ENCODE measurements at regions not wholly inside any gene's neighbourhood (a gene's known extent, or its start where the extent isn't known, plus 50 kb on each side); places are given as distances from the start of the nearest gene placed in this dataset.
"Not testable (repeated sequence)": the region's sequence is repeated elsewhere in the genome, so short reads cannot be mapped to it uniquely, and the experiment has no call there.

DNA sequence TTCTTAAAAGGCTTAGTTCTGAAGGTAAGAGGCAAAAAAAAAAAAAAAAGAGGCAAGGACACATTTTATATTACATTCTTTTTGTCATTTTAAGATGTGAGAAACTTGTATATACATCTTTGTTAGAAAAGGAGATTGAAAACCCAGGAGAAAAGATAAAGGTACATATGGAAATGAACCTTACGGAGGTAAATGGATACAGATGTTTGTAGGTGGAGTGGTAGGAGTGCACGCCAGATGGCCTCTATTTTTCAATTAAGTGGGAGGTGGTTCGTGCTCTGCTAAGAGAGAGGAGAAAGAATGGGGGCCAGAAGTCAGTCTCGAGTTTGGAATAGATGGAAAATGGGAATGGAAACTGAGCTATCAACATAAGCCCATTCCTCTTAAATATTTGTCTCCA, 622.5 kb upstream of the GHITM start:
- DNase-seq (ENCODE audit: low read depth): no peak

DNA sequence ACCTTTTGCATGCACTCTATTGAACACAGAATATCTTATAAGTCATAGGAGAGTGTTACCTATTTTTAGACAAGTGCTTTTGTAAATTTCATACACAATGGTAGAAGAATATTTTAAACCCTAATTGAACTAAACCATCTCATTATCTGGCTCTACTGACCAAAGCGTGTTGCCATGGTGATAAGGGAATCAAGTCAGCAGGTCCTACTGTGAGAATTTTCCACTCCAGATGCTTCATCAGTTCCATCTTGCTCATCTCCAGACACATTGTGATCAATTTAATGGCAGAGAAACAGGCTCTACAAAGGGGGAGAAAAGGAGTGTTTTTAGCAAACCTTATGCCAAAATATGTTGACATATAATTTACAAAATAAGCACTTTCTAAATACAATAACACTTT, 621.9 kb upstream of the GHITM start:
- no peak for DNase-seq (ENCODE audit: low read depth)

DNA sequence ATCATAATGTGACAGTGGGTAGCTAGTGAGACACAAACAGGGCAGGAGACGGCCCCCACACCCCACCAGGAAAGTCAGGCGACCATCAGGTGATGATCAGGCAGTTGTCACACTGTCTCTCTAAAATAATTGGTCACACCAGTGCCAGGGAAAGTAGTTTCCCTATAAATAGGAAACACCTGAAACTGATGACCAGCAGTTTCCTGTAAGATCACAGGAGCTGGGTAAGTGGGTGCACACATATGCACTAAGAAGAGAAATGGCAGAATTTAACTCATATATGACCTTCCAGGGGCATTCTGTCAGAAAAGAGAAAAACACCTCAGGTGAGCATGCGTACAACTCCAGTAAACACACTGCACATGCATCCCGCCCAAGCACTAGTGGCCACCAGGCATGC, 620.5 kb upstream of the GHITM start:
- no peak for DNase-seq (ENCODE audit: low read depth)

DNA sequence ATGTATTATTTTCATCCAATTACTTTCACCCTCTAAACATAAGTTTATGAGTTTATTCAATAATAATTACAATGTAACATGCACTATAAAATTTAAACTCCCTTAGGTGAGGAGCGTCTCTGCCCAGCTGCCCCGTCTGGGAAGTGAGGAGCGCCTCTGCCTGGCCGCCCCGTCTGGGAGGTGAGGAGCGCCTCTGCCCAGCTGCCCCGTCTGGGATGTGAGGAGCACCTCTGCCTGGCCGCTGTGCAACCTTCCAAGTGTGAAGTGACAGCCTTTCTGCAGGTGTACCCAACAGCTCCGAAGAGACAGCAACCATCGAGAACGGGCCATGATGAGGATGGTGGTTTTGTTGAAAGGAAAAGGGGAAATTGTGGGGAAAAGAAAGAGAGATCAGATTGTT, 618.9 kb upstream of the GHITM start:
- DNase-seq (ENCODE audit: low read depth): not testable (repeated sequence)

DNA sequence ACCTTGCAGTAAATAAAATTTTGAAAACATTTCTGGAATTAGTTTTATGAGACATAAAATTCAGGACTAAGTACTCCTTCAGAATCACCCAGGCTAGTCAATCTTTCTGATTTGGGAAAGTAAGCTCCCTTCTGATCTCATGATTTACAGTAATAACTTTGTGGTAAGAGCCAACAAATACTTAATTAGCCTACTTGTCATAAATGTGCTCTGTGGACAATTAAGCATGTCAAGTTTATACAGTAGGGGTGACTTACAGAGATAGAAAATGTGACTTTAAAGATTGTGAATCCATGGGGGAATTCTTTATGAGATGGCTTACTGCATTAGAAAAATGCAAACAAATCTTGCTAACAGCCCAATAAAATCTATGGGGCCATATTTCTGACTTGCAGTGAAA, 616.9 kb upstream of the GHITM start:
- no peak for DNase-seq (ENCODE audit: low read depth)

DNA sequence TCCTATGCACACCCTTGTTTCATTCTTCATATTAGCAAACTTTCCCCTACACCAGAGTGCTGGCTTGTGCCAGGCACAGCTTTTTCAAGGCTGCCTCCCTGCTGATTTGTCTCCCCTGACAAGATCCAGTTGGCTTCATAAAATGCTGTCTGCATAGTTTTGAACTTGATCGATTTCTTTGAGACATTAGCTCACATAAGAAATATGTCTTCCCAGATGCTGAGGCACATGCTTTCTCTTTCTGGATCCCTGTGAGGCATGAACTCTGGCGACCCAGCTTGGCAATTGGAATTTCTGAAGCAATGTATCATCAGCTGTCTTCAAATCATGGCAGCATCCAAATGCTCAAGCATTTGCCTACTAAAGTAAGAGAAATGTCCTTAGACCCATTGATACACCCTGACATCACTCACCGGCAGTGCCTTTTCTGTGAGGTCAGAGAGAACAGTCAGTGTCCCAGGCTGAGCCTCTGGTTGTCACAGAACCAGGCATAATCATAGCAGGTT, 616.4 kb upstream of the GHITM start:
- DNase-seq (ENCODE audit: low read depth): no peak

DNA sequence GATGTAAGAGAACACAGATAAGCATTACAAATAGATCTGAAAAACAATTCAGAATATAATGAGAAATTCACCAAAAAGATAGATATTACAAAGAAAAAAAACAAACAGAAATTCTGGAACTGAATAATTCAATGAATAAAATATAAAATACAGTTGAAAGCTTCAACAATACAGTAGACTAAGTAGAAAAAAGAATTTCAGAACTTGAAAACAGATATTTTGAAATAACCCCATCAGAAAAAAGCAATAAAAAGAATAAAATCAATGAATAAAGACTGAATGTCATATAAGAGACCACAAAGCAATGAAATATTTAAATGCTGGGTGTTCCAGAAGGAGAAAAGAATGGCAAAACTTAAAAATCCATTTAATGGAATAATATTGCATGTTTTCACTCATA, 611.4 kb upstream of the GHITM start:
- no peak for DNase-seq (ENCODE audit: low read depth)

DNA sequence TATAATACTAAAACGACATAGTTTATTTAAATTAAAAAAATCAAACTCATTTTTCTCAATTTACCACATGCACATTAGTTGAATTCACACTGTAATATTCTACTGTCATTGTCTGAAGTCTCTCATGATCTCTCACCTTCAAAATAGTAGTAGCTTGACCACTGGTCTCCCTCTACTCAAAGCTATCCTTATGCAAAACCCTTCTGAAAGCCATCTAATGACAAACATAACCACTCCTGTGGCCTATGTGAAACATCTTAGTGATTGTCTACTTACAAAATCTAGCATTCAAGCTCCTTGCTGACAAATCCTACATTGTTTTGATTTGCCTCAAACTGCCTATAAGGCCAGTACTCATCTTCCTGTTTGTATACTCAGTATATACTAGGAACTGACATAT, 606.0 kb upstream of the GHITM start:
- no peak for DNase-seq (ENCODE audit: low read depth)

DNA sequence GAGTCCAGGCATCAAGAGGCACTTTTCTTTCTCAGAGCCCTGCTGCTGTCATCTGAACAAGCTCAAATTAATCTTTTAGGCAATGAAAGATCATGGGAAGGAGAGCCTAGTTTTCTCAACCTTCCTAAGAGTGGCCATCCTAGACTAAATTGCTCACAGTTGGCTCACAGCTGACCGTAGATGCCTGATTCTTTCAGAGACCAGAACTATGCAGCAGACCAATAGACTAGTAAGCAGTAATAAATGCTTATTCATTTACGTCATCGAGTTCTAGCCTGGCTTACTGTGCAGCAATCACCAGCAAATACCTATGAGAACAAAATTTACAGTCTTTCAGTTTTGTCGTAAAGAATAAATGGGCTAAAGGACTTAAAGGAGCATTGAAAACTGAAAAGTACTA, 602.9 kb upstream of the GHITM start:
- no peak for DNase-seq (ENCODE audit: low read depth)

DNA sequence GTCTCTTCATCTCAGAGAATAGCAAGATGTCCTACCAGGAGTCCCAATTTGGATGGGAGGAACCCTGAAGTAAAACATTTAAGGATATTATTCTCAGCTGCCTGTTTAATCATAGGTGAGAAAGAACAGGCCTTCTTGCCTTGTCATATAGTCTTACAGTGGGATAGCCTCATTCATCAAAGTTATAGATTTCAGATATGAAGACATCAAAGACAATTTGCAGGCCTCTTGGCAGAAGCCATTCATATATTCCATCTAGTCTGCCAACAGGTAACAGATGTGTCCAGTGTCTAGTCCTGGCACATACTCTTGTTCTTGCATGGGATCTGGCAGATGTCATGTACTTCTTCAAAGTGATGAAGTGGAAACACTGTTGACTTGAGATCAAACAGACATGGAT, 601.3 kb upstream of the GHITM start:
- DNase-seq (ENCODE audit: low read depth): no peak

DNA sequence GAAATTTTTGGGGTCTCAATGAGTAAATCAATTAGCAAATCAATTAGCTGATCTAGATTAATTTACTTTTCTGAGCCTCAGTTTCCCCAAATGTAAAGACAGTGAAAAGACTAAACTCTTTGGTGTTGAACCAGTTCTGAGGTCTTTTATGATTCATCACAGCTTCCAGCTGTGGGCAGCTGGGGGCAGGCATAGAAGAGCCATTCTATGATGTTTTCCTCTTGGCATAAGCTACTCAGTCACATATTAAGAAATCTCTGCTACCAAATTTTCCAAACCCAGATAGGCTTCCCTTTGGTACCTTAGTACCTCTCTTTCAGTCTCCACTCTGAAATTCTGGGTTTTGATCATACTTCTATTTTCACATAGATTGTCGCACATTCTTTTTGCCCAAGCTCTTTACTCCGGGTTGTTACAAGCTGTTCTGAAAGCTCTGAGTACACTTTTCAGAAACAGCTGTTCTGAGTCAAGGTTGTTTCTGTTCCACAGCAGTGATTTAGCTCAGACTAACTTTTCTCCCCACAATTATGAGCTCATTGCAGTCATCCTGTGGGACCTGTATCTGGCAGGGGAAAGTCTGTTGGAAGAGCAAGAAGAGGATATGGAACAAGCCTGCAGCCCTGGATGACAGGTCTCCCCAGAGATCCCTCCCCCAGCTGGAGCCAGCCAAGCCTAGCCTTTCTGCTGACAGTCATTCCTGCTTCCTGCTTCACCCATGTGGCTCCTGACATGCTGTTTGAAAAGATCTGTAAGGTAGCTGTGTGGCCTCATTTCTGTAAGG, 599.6 kb upstream of the GHITM start:
- DNase-seq (ENCODE audit: low read depth): no peak

DNA sequence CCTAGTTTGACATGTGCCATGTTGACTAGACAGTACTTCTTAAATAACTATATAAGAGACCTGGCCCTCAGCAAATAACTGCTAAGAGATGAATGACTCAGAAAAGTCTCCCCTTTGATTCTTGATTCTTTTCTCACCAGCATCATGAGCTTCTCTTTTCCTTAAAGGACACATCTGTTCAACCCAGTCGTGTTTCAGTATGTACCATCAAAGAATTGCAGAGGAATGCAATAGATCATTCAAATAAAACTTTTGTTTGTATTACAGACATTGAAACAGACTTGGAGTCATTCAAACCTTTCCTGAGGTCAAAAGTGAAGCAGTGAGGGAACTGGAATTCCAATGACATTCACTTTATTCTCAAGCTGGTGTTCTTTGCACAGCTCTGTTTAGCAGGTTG, 598.3 kb upstream of the GHITM start:
- DNase-seq (ENCODE audit: low read depth): no peak

DNA sequence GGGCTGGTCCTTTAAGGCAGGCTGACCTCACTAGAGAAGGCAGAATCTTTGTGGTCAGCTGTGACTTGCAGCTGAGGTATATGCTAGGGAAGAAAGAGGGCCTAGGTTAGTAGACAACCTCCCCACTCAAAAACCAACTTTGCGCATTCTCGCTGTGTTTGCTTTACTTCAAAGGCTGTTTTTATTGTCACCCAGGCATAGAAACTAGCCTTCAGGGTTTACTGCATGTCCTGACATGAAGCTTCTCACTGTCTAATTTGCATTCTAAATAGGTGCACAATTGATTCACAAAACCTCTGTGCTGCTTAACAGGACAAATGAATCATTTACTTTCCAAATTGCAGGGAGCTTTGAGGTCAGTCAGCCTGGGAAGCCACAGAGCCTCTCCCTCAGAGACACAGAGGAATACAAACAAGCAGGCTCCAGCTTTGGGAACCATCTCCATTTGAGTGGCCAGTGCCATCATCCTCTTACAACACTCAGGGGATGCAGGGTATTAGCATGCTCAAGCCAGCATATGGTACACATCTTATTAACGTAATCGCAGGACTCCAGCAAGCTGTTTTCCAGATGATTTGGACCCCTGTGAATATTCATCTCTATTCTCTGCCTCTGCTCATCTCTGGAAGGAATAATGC, 596.4 kb upstream of the GHITM start:
- DNase-seq (ENCODE audit: low read depth): no peak

DNA sequence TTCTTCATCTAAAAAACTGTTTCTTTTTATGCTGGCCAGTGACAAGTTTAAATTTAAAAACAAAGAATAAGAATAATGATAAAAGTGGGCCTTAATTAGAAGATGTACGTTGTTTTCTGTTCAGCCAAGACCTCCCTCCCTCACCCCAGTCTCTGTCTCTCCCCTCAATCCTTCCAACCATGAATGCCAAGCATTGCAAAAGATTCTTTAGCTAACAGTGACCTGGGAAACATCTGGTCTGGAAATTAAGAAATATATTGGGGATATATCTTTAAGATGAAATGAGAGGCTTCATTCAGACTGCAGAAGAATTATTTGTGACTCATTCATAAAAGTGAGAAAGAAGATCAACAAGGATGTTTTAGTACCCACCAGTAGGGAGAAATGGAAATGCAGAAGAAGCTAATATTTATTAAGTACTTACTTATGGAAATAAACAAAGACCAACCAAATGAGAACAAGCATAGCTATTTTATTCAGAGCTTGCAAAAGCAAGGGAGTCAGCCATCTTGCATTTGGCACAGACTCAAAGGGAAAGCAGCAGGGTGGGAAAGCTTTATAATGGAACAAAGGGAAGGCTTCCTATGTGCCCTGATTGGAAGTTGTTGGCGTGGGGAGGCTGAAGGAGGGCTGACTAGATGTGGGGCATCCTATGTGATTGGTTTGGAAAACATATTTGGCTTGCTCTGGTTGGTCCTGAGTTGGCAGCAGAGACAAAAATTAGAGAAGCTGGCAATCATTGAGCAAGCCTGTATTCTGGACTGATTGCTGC, 595.4 kb upstream of the GHITM start:
- DNase-seq (ENCODE audit: low read depth): no peak

DNA sequence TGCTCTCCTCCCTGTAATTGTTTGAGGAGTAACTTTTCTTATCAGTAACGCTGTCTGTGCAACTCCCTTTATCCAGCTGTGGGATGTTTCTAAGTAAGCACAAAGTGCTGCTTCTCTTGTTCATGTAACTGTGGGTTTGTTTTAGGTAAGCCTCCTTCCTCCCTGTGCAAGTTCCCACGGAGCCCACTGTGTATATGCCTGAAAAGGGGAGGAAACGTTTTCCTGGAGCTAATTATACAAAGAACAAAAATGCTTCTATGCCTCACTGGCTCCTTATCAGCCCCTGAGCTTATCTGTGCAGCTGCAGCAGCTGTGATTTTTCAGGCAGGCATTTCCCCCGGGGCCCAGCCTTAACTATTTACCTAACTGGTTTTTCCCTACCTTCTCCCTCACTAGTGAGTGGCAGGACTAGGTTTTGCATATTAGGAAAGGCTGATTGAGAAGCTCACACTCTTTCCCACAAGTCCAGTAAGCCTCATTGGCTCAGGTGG, 593.4 kb upstream of the GHITM start:
- DNase-seq (ENCODE audit: low read depth): no peak

DNA sequence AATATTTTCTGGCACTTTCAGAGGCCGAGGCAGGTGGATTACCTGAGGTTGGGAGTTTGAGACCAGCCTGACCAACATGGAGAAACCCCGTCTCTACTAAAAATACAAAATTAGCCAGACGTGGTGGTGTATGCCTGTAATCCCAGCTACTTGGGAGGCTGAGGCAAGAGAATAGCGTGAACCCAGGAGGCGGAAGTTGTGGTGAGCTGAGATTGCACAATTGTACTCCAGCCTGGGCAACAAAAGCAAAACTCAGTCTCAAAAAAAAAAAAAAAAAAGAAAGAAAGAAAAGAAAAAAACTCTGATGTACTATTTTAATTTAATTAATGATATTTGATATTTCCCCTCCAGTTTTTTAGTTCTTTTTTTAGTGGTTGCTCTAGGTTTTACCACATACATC, 588.1 kb upstream of the GHITM start:
- DNase-seq (ENCODE audit: low read depth): not testable (repeated sequence)

DNA sequence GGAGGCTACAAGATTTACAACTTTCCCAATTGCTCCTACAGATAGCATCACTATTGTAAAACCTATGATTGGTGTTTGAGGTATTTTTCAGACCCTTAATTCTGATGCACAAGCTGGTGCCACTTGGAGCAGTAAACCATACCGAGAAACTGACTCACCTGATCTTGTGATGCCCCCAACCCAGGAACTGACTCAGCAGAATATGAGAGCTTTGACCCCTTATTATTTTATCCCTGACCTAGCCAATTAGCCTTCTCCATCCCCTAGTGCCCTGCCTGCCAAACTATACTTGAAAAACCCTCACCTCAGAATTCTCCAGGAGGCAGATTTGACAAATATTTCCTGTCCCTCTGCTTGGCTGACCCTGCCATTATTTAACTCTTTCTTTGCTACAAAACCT, 585.9 kb upstream of the GHITM start:
- DNase-seq (ENCODE audit: low read depth): no peak

DNA sequence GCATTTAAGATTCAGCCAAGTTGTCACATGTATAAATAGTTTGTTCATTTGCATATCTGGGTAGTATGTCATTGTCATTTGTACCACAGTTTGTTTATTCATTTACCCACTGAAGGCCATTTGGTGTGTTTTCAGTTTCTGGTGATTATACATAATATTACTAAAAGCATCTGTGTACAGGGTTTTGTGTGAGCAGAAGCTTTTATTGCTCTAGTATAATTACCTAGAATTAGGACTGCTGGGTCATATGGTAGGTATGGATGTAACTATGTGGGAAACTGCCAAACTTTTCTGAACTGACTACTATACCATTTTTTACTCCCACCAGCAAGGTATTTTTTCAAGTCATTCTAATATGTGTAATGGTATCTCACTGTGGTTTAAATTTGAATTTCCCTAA, 584.0 kb upstream of the GHITM start:
- DNase-seq (ENCODE audit: low read depth): no peak

DNA sequence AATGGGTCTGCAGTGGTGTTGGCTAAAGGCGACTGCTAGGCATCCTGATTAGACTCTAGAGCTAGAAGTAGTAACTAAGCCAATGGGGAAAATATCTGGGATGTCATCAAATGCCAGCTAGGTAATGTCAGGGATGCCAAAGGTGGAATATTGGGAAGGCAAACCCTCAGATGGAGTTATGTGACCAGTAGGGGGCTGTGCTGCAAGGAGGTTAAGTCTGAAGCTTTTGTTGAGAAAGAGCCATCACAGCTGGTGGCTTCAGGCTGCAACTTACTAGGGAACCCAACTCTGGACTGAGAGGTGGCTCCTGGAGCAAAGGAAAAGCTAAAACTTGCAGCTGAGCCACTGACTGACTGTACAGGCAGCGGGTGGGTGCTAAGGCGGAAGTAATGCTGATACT, 576.9 kb upstream of the GHITM start:
- DNase-seq (ENCODE audit: low read depth): no peak

DNA sequence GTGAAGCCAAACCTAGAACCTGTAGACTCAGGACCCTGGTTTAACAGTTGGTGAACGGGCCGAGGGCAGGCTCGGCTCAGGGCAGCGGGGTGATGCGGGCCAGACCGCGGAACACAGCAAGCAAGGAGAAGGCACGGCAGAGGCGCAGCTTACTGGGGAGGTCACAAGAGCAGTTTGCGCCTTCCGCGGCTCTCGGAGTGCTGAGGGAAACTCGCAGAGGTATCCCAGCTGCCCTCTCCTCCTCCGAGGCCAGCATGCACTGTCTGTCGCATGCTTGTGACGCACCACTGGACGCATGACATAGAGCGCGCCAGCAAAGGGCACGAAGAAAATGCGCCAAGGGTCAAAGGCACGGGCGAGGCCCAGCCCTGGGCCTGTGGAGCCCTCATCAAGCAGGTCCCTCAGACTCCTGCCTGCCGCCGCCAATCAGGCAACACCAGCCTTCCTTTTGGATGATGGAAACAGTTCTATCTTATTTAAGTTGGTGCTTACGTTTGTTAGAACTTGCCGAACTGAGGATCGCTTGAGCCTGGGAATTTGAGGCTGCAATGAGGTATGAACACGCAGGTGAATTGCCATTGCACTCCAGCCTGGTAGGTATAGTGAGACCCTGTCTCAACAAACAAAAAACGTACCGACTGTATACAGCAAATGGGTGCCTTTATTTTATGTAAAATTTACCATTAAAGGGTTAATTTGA, 574.3 kb upstream of the GHITM start:
- no peak for DNase-seq (ENCODE audit: low read depth)

DNA sequence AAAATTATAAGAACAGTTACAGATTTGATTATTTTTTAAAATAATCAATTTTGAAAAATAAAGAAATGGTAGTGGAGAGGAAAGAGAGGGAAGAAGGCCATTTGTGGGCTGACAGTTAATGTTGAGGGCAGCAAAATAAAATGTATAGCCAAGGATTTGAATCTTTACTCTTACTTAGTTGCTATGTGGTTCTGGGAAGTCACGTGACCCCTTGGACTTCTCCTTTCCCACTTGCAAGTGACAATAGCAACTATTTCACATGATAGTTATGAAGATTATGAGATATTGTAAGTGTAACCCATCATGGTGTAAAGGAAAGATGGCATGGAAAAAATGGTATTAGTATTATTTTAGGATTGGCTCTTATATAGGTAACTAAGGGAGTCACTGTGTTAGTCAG, 567.3 kb upstream of the GHITM start:
- DNase-seq (ENCODE audit: low read depth): no peak

DNA sequence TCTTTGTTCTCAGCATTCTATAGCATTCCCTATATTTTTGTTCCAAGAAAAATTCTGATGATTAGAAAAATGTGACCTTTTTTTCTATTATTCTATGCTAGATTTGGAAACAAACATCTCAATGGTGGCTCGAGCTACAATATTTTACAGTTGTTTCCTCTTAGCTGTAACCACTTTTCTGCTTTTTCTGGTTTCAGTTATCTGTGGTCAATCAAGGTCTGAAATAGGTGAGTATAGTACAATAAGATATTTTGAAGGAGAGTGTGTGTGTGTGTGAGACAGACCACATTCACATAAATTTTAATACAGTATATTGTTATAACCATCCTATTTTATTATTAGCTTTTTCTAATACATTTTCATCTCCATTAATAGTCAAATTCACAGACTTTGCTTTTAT, 564.5 kb upstream of the GHITM start:
- no peak for DNase-seq (ENCODE audit: low read depth)

Measured in T follicular helper cell (primary cell).